Liver (tissue), 8 donors: ENCODE measurements at regions not wholly inside any gene's neighbourhood (a gene's known extent, or its start where the extent isn't known, plus 50 kb on each side); places are given as distances from the start of the nearest gene placed in this dataset.

Experiments used
- DNase-seq: peaks from one replicate; pipeline ENCODE4 v3.0.0-alpha.2; 2017; ENCODE audit warnings: low spot score
- H3K27ac ChIP-seq, 2 donors: one replicate each; pipeline ENCODE4 v1.7.0; 2013; ENCODE audit warnings: inconsistent platforms in 2 of 2, low read length in 2 of 2, control low read depth in 1 of 2, low read depth in 1 of 2, mild to moderate bottlenecking in 1 of 2
- H3K27me3 ChIP-seq, 4 donors: one replicate each; pipeline versions ENCODE4 v1.6.1 to v1.7.0; 2013; ENCODE audit warnings: low read length in 3 of 4, inconsistent platforms in 1 of 4, mild to moderate bottlenecking in 1 of 4, moderate library complexity in 1 of 4; ENCODE audit not compliant: control insufficient read depth in 4 of 4, insufficient read depth in 4 of 4
- H3K36me3 ChIP-seq, 4 donors: one replicate each; pipeline versions ENCODE4 v1.6.1 to v1.7.0; 2013; ENCODE audit warnings: low read length in 3 of 4, mild to moderate bottlenecking in 3 of 4, low read depth in 1 of 4, moderate library complexity in 1 of 4; ENCODE audit not compliant: control insufficient read depth in 4 of 4, insufficient read depth in 3 of 4
- H3K4me1 ChIP-seq, 4 donors: one replicate each; pipeline versions ENCODE4 v1.6.1 to v1.7.0; 2013; ENCODE audit warnings: low read length in 3 of 4, mild to moderate bottlenecking in 3 of 4, moderate library complexity in 1 of 4; ENCODE audit not compliant: control insufficient read depth in 4 of 4, insufficient read depth in 4 of 4
- H3K4me3 ChIP-seq, 3 donors: one replicate each; pipeline versions ENCODE4 v1.6.1 to v1.7.0; 2013; ENCODE audit warnings: low read length in 3 of 3, control low read depth in 1 of 3, low read depth in 1 of 3, mild to moderate bottlenecking in 1 of 3
- H3K9ac ChIP-seq, 2 donors: one replicate each; pipeline ENCODE4 v1.7.0; 2013; ENCODE audit warnings: low read length in 2 of 2, mild to moderate bottlenecking in 2 of 2, moderate library complexity in 2 of 2, control low read depth in 1 of 2, low read depth in 1 of 2
- H3K9me3 ChIP-seq, 4 donors: one replicate each; pipeline versions ENCODE4 v1.6.1 to v1.7.0; 2013; ENCODE audit warnings: low read length in 3 of 4; ENCODE audit not compliant: control insufficient read depth in 4 of 4
- CTCF ChIP-seq: fragments of 150-350 bp; IDR thresholded peaks from 2 replicates; pipeline ENCODE4 v1.5.1; 2017; ENCODE audit warnings: improper control_type of control experiment, low read depth, low read length; ENCODE audit not compliant: missing input control
- EGR1 ChIP-seq, 2 donors: IDR thresholded peaks; 2 replicates each; pipeline ENCODE4 v1.6.1; 2016 to 2018; ENCODE audit warnings: antibody characterized with exemption in 2 of 2, low read depth in 2 of 2
- FOXA1 ChIP-seq: IDR thresholded peaks from 2 replicates; pipeline ENCODE4 v1.6.1; 2016; ENCODE audit warnings: antibody characterized with exemption
- FOXA2 ChIP-seq: IDR thresholded peaks from 2 replicates; pipeline ENCODE4 v1.6.1; 2016; ENCODE audit warnings: antibody characterized with exemption
- GABPA ChIP-seq, 2 donors: IDR thresholded peaks in 1 of 2; conservative IDR thresholded peaks in 1 of 2; 2 replicates each; pipeline ENCODE4 v1.6.1; 2016; ENCODE audit warnings: antibody characterized with exemption in 2 of 2, mild to moderate bottlenecking in 1 of 2, moderate library complexity in 1 of 2
- NR2F2 ChIP-seq: IDR thresholded peaks from 2 replicates; pipeline ENCODE4 v1.6.1; 2016; ENCODE audit warnings: antibody characterized with exemption
- RAD21 ChIP-seq, 2 donors: IDR thresholded peaks; 2 replicates each; pipeline ENCODE4 v1.6.1; 2016; ENCODE audit warnings: antibody characterized with exemption in 2 of 2, mild to moderate bottlenecking in 2 of 2
- REST ChIP-seq: IDR thresholded peaks from 2 replicates; pipeline ENCODE4 v1.6.1; 2016; ENCODE audit warnings: antibody characterized with exemption, mild to moderate bottlenecking
- RXRA ChIP-seq, 2 donors: IDR thresholded peaks; 2 replicates each; pipeline ENCODE4 v1.6.1; 2017 to 2018; ENCODE audit warnings: antibody characterized with exemption in 2 of 2, mild to moderate bottlenecking in 1 of 2
- TAF1 ChIP-seq: conservative IDR thresholded peaks from 2 replicates; pipeline ENCODE4 v1.6.1; 2016; ENCODE audit warnings: antibody characterized with exemption, mild to moderate bottlenecking
- YY1 ChIP-seq: IDR thresholded peaks from 2 replicates; pipeline ENCODE4 v1.6.1; 2016; ENCODE audit warnings: antibody characterized with exemption, mild to moderate bottlenecking
- ZBTB33 ChIP-seq: IDR thresholded peaks from 2 replicates; pipeline ENCODE4 v1.6.1; 2016; ENCODE audit warnings: antibody characterized with exemption
- WGBS: extraction: QIAGEN DNeasy Blood & Tissue Kit; methylation state at CpG from one replicate; pipeline ENCODE4 v1.1.7; 2013; 5-methylcytosine and 5-hydroxymethylcytosine counted together
- donor health status: healthy.
- donor health status: healthy.
- donor health status: healthy.
- donor health status: healthy.
- donor health status: healthy.

- TF ChIP-seq NR2F2, result no peak
- TF ChIP-seq FOXA2, result no peak
- TF ChIP-seq EGR1 (IDR thresholded peaks at IDR 0.05; ENCODE audit: low read depth in 2 of 2), result no peak
- no peak for TF ChIP-seq ZBTB33
- no peak for TF ChIP-seq FOXA1
- TF ChIP-seq RXRA (IDR thresholded peaks at IDR 0.05), result no peak
- no peak for TF ChIP-seq YY1
- no peak for TF ChIP-seq TAF1
- TF ChIP-seq REST, result no peak
- TF ChIP-seq GABPA (IDR thresholded peaks at IDR 0.05 in 1 of 2, conservative IDR thresholded peaks at IDR 0.05 in 1 of 2), result no peak
- TF ChIP-seq CTCF, result no peak
- Histone ChIP-seq H3K4me1 (no peaks in the 10 kb centered on the region), H3K9ac (no peak overlapping the region), H3K9me3 (no peaks in the 10 kb centered on the region), H3K4me3 (no peak overlapping the region), H3K27me3 (no peaks in the 10 kb centered on the region), H3K27ac (no peak overlapping the region), H3K36me3 (no peaks in the 10 kb centered on the region)
- DNase-seq, result no peak
- WGBS, result 89% methylated on average over 2 of the region's 2 CpGs
These were observed 111.2 kb upstream of the STT3B start for GRCh38 chr3:31421314-31422048.

- Histone ChIP-seq H3K9ac (no peak overlapping the region), H3K27ac (no peak overlapping the region), H3K9me3 (no peaks in the 10 kb centered on the region), H3K27me3 (no peaks in the 10 kb centered on the region), H3K4me3 (no peak overlapping the region), H3K36me3 (no peaks in the 10 kb centered on the region), H3K4me1 (no peaks in the 10 kb centered on the region)
- WGBS, result 96% methylated on average over 1 of the region's 1 CpG
- no peak for DNase-seq
- no peak for TF ChIP-seq REST
- no peak for TF ChIP-seq RAD21 (IDR thresholded peaks at IDR 0.05)
These were observed 110.5 kb upstream of the STT3B start for GRCh38 chr3:31422237-31422636.
